HG03025 (cell line): ENCODE measurements at regions not wholly inside any gene's neighbourhood (a gene's known extent, or its start where the extent isn't known, plus 50 kb on each side); places are given as distances from the start of the nearest gene placed in this dataset.
"Not testable (repeated sequence)": the region's sequence is repeated elsewhere in the genome, so short reads cannot be mapped to it uniquely, and the experiment has no call there.

Experiments used
- ATAC-seq: cut with Tn5 transposase; IDR thresholded peaks from one replicate; pipeline ENCODE4 v1.9.1; 2021; ENCODE audit warnings: mild to moderate bottlenecking, moderate library complexity; ENCODE audit not compliant: unreplicated experiment, low FRiP score

- no peak for ATAC-seq
Measured at GRCh38 chr6:74549746-74550145, 656.1 kb downstream of the COL12A1 start.

- no peak for ATAC-seq
Measured at GRCh38 chr6:74534465-74535211, 671.2 kb downstream of the COL12A1 start.

- no peak for ATAC-seq
Measured at GRCh38 chr6:74519163-74519562, 686.7 kb downstream of the COL12A1 start.

- ATAC-seq, result no peak
Measured at GRCh38 chr6:74518035-74518434, 687.8 kb downstream of the COL12A1 start.

GRCh38 chr6:74510878-74511277 is 695.0 kb downstream of the COL12A1 start:
- no peak for ATAC-seq

- no peak for ATAC-seq
Measured at GRCh38 chr6:74507649-74508048, 698.2 kb downstream of the COL12A1 start.

GRCh38 chr6:74505391-74505790 is 700.5 kb downstream of the COL12A1 start:
- no peak for ATAC-seq

- no peak for ATAC-seq
Measured at GRCh38 chr6:74504941-74505340, 700.9 kb downstream of the COL12A1 start.

GRCh38 chr6:74492587-74492986 is 713.3 kb downstream of the COL12A1 start:
- no peak for ATAC-seq

- ATAC-seq, result no peak
Measured at GRCh38 chr6:74491844-74492374, 713.9 kb downstream of the COL12A1 start.

GRCh38 chr6:74488726-74489125 is 717.1 kb downstream of the COL12A1 start:
- ATAC-seq, result not testable (repeated sequence)

GRCh38 chr6:74482180-74482579 is 723.7 kb downstream of the COL12A1 start:
- no peak for ATAC-seq

- no peak for ATAC-seq
Measured at GRCh38 chr6:74480561-74480960, 725.3 kb downstream of the COL12A1 start.

GRCh38 chr6:74479960-74480359 is 725.9 kb downstream of the COL12A1 start:
- no peak for ATAC-seq

GRCh38 chr6:74479420-74479819 is 726.4 kb downstream of the COL12A1 start:
- no peak for ATAC-seq

- ATAC-seq, result not testable (repeated sequence)
Measured at GRCh38 chr6:74474046-74474445, 731.8 kb downstream of the COL12A1 start.

- not testable (repeated sequence) for ATAC-seq
Measured at GRCh38 chr6:74468552-74468951, 737.3 kb downstream of the COL12A1 start.

- no peak for ATAC-seq
Measured at GRCh38 chr6:74467533-74468215, 738.2 kb downstream of the COL12A1 start.

- ATAC-seq, result no peak
Measured at GRCh38 chr6:74466572-74466971, 739.3 kb downstream of the COL12A1 start.

GRCh38 chr6:74459260-74459659 is 746.6 kb downstream of the COL12A1 start:
- ATAC-seq, result no peak

GRCh38 chr6:74458536-74458935 is 747.3 kb downstream of the COL12A1 start:
- no peak for ATAC-seq

GRCh38 chr6:74455786-74456185 is 750.1 kb downstream of the COL12A1 start:
- ATAC-seq, result no peak
